ENCODE measurements at regions not wholly inside any gene's neighbourhood (a gene's known extent, or its start where the extent isn't known, plus 50 kb on each side); places are given as distances from the start of the nearest gene placed in this dataset.

DNA sequence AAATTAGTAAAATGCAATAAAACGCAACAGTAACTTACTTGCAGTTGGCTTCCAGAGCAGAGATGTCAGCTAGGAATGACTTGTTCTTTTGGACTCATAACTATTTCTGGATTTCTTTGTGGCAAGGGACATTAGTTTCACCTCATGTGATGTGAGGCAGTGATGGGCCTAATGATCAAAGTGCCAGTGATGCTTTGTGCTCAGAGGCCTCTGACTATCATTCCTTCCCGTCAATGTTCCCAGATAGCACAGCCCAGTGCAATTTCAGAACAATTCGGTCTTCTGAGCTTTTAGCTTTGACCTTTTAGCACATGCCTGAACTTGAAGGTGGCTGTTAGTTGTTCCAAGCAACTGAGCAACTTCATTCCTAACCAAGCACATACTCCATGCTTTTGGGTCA lies 596.8 kb downstream of the TFAP2B start:
- TF ChIP-seq, protein P1, sequence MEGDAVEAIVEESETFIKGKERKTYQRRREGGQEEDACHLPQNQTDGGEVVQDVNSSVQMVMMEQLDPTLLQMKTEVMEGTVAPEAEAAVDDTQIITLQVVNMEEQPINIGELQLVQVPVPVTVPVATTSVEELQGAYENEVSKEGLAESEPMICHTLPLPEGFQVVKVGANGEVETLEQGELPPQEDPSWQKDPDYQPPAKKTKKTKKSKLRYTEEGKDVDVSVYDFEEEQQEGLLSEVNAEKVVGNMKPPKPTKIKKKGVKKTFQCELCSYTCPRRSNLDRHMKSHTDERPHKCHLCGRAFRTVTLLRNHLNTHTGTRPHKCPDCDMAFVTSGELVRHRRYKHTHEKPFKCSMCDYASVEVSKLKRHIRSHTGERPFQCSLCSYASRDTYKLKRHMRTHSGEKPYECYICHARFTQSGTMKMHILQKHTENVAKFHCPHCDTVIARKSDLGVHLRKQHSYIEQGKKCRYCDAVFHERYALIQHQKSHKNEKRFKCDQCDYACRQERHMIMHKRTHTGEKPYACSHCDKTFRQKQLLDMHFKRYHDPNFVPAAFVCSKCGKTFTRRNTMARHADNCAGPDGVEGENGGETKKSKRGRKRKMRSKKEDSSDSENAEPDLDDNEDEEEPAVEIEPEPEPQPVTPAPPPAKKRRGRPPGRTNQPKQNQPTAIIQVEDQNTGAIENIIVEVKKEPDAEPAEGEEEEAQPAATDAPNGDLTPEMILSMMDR (IDR thresholded peaks at IDR 0.05; ENCODE audit: low read depth, low read length) = no peak
- TF ChIP-seq POLR2A (IDR thresholded peaks at IDR 0.05; ENCODE audit: extremely low read depth, insufficient read length) = no peak
